Keratinocyte (primary cell): ENCODE measurements at regions not wholly inside any gene's neighbourhood (a gene's known extent, or its start where the extent isn't known, plus 50 kb on each side); places are given as distances from the start of the nearest gene placed in this dataset.

Experiments used
- DNase-seq: peaks from one replicate; pipeline ENCODE4 v3.0.0-alpha.2; 2011; ENCODE audit warnings: low read depth, missing footprints, low spot score
- FAIRE-seq: peaks from 2 replicates; lab custom pipeline; 2011; peaks lifted over from hg19 to GRCh38; lab: Jason Lieb, UNC
- H2AFZ ChIP-seq: 2 replicates; pipeline ENCODE4 v1.6.0; 2012; ENCODE audit warnings: low read length, control low read depth, inconsistent platforms; ENCODE audit not compliant: control insufficient read depth
- H3K27ac ChIP-seq: 2 replicates; pipeline ENCODE4 v1.5.1; 2011; ENCODE audit warnings: low read length; ENCODE audit not compliant: control insufficient read depth, insufficient read depth
- H3K27me3 ChIP-seq: 3 replicates; pipeline ENCODE4 v1.6.0; 2011; ENCODE audit warnings: low read length; ENCODE audit not compliant: control insufficient read depth, insufficient read depth; ENCODE audit errors: extremely low read depth
- H3K36me3 ChIP-seq, 2 experiments: 2 replicates in 1 of 2; 3 replicates in 1 of 2; pipeline ENCODE4 v1.5.1; 2011; ENCODE audit warnings: low read length in 2 of 2, mild to moderate bottlenecking in 1 of 2; ENCODE audit not compliant: control insufficient read depth in 2 of 2, insufficient read depth in 2 of 2; ENCODE audit errors: extremely low read depth in 1 of 2
- H3K4me1 ChIP-seq: 3 replicates; pipeline ENCODE4 v1.5.1; 2011; ENCODE audit warnings: low read length; ENCODE audit not compliant: control insufficient read depth, insufficient read depth; ENCODE audit errors: extremely low read depth
- H3K4me2 ChIP-seq: 3 replicates; pipeline ENCODE4 v1.6.0; 2011; ENCODE audit warnings: low read depth, low read length; ENCODE audit not compliant: control insufficient read depth, insufficient read depth; ENCODE audit errors: extremely low read depth
- H3K4me3 ChIP-seq, 3 experiments: fragments of 200-600 bp in 1 of 3; sonication (generic) in 1 of 3; 2 replicates in 2 of 3; 3 replicates in 1 of 3; pipeline ENCODE4 v1.5.1; 2011 to 2016; ENCODE audit warnings: low read length in 3 of 3, mild to moderate bottlenecking in 3 of 3, control low read depth in 2 of 3, inconsistent platforms in 1 of 3, low read depth in 1 of 3, mixed read lengths in 1 of 3, mixed run types in 1 of 3, moderate library complexity in 1 of 3; ENCODE audit not compliant: control insufficient read depth in 2 of 3, insufficient read depth in 2 of 3; ENCODE audit errors: extremely low read depth in 1 of 3
- H3K79me2 ChIP-seq: 2 replicates; pipeline ENCODE4 v1.6.0; 2012; ENCODE audit warnings: low read length; ENCODE audit not compliant: control insufficient read depth, insufficient read depth
- H3K9ac ChIP-seq: 3 replicates; pipeline ENCODE4 v1.6.0; 2011; ENCODE audit warnings: low read length; ENCODE audit not compliant: control insufficient read depth, insufficient read depth; ENCODE audit errors: extremely low read depth
- H3K9me1 ChIP-seq: 3 replicates; pipeline ENCODE4 v1.6.0; 2011; ENCODE audit warnings: low read length; ENCODE audit not compliant: control insufficient read depth, insufficient read depth; ENCODE audit errors: extremely low read depth
- H3K9me3 ChIP-seq: 2 replicates; pipeline ENCODE4 v1.5.1; 2012; ENCODE audit warnings: low read depth, low read length; ENCODE audit not compliant: control insufficient read depth
- H4K20me1 ChIP-seq: 3 replicates; pipeline ENCODE4 v1.6.0; 2011; ENCODE audit warnings: low read length; ENCODE audit not compliant: control insufficient read depth, insufficient read depth; ENCODE audit errors: extremely low read depth
- EZH2 ChIP-seq: IDR thresholded peaks from one replicate; pipeline ENCODE4 v1.6.1; 2012; ENCODE audit warnings: inconsistent platforms, mild to moderate bottlenecking, low read length, moderate library complexity
- dilution Hi-C: fragments of 300-500 bp; cut with MboI; formaldehyde crosslinking; loops from one replicate; pipeline ENCODE4 v1.7.0; 2020; ENCODE audit warnings: low sequenced_read_pairs; ENCODE audit not compliant: extremely low pct_ligation_motif_present
- small RNA-seq, 3 experiments: library from RNA; depleted of rRNA; stranded (forward); fragments of <200 nt; gene quantifications; one replicate each; pipeline ENCODE3, GENCODE V24; 2012; ENCODE audit warnings: low read depth in 3 of 3, low replicate concordance in 1 of 3; ENCODE audit not compliant: insufficient read length in 3 of 3
- TF ChIP-seq, protein P1 (sequence below), 3 experiments: IDR thresholded peaks in 1 of 3; conservative IDR thresholded peaks in 1 of 3; optimal IDR thresholded peaks in 1 of 3; 2 replicates in 2 of 3; 3 replicates in 1 of 3; pipeline versions ENCODE3 to v1.5.1; 2011; ENCODE audit warnings: low read length in 3 of 3, mild to moderate bottlenecking in 3 of 3, moderate library complexity in 2 of 3, control low read depth in 1 of 3, inconsistent platforms in 1 of 3; ENCODE audit not compliant: insufficient read depth in 2 of 3; ENCODE audit errors: extremely low read depth in 1 of 3

DNA sequence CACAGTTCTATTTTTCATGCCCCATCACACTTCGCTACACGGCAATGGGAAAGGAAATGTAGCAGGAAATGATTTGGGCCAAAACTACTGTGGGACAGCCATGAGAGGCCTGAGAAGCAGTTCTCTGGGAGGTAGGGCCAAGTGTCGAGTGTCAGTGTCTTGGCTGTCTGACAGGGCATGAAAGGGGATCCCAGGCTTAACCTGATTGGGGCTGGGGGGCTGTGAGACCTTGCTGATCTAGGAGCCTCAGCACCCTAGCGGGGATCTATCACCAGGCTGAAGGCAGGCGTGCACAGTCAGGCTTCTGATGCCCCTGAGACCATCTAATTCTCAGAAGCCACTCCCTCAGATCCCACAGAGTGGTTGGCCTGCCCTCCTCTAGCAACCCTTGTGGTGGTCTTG lies 58.2 kb upstream of the SLC25A13 start:
- no peak overlapping the region for H3K4me2 ChIP-seq
- H3K79me2 ChIP-seq, result no peaks in the 10 kb centered on the region
- no peak overlapping the region for H3K27ac ChIP-seq
- no peaks in the 10 kb centered on the region for H3K9me1 ChIP-seq
- H3K9ac ChIP-seq, result no peak overlapping the region
- no peaks in the 10 kb centered on the region for H4K20me1 ChIP-seq
- no peaks in the 10 kb centered on the region for H3K27me3 ChIP-seq
- no peak overlapping the region for H3K4me3 ChIP-seq
- no peak overlapping the region for H2AFZ ChIP-seq
- no peaks in the 10 kb centered on the region for H3K9me3 ChIP-seq
- no peaks in the 10 kb centered on the region for H3K36me3 ChIP-seq
- H3K4me1 ChIP-seq, result no peaks in the 10 kb centered on the region
- no peak for DNase-seq
- FAIRE-seq, result no peak
- no peak for TF ChIP-seq EZH2
- TF ChIP-seq, protein P1, sequence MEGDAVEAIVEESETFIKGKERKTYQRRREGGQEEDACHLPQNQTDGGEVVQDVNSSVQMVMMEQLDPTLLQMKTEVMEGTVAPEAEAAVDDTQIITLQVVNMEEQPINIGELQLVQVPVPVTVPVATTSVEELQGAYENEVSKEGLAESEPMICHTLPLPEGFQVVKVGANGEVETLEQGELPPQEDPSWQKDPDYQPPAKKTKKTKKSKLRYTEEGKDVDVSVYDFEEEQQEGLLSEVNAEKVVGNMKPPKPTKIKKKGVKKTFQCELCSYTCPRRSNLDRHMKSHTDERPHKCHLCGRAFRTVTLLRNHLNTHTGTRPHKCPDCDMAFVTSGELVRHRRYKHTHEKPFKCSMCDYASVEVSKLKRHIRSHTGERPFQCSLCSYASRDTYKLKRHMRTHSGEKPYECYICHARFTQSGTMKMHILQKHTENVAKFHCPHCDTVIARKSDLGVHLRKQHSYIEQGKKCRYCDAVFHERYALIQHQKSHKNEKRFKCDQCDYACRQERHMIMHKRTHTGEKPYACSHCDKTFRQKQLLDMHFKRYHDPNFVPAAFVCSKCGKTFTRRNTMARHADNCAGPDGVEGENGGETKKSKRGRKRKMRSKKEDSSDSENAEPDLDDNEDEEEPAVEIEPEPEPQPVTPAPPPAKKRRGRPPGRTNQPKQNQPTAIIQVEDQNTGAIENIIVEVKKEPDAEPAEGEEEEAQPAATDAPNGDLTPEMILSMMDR (optimal IDR thresholded peaks at IDR 0.05 in 1 of 3, IDR thresholded peaks at IDR 0.05 in 1 of 3, conservative IDR thresholded peaks at IDR 0.05 in 1 of 3; ENCODE audit: extremely low read depth in 1 of 3, insufficient read depth in 2 of 3, low read length in 3 of 3), result no peak
- dilution Hi-C loops, result no loop called here

DNA sequence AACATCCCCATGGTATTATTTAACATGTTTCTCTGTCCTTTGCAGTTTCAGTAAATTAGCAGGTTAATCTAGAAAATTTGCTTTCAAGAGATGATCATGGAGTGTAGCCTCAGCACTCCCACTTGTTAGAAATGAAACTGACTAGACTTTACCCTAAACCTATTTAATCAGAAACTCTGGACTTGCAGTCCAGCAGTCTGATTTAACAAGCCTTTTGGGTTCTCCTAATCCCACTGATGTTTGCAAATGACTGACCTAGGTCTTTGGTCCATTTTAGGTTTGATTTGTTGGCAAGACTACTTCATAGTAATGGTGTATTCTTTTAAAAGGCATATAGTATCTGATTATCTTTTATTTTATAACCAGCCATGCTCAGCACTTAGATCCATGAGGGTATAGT lies 55.5 kb upstream of the SLC25A13 start:
- dilution Hi-C loops, result no loop called here
- no peaks in the 10 kb centered on the region for H4K20me1 ChIP-seq
- no peak for TF ChIP-seq EZH2
- TF ChIP-seq, protein P1 (optimal IDR thresholded peaks at IDR 0.05 in 1 of 3, IDR thresholded peaks at IDR 0.05 in 1 of 3, conservative IDR thresholded peaks at IDR 0.05 in 1 of 3; ENCODE audit: extremely low read depth in 1 of 3, insufficient read depth in 2 of 3, low read length in 3 of 3), result no peak

More for the DNA sequence above, 55.5 kb upstream of the SLC25A13 start:
- no peak overlapping the region for H3K27ac ChIP-seq
- no peak overlapping the region for H3K4me2 ChIP-seq
- H3K4me3 ChIP-seq, result no peak overlapping the region
- no peak for DNase-seq
- H3K9me3 ChIP-seq, result no peaks in the 10 kb centered on the region
- no peaks in the 10 kb centered on the region for H3K79me2 ChIP-seq
- no peaks in the 10 kb centered on the region for H3K36me3 ChIP-seq
- no peaks in the 10 kb centered on the region for H3K9me1 ChIP-seq
- H3K9ac ChIP-seq, result no peak overlapping the region
- FAIRE-seq, result no peak
- no peak overlapping the region for H2AFZ ChIP-seq
- no peaks in the 10 kb centered on the region for H3K4me1 ChIP-seq
- no peaks in the 10 kb centered on the region for H3K27me3 ChIP-seq

Small RNA genes in the stretch of these regions (small RNA-seq; reads per million reads assigned to genes)
- 0 reads per million in 3 experiments for gene RNU7-188P
